ENCODE measurements at regions not wholly inside any gene's neighbourhood (a gene's known extent, or its start where the extent isn't known, plus 50 kb on each side); places are given as distances from the start of the nearest gene placed in this dataset.
A peak's percentile ranks its signal among the peaks of the same experiment; 100 is the strongest.

DNA sequence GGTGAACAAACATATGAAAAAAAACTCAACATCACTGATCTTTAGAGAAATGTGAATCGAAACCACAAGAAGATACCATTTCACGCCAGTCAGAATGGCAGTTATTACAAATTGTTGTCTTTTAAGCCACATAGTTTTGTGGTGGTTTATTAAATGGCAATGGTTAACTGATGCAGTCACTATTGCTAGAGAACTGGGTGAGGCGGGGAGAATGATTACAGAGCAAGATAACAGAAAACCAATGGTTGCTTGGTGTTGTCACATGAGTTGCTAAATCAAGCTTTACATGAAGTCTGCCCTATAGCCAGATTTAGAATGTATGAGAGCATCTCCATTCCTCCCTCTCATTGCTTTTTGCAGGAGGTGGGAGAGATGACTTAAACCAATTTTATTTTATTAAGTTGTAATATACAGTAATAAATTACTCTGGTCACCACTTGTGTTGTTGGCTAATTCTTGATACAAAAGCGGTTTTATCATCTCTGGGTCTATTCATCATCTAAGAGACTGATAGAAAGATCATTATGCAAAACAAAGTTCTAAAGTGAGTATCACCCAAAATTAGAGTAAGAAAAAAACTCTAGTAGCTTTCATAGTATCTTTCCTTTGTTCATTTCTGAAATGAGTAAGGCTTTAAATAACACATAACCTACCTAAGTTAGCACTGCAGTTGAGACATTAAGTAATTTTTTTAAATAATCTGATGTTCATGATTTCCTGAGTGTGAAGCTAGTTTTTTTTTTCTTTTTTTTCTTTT is 859.5 kb downstream of the STIM2 start:
- no peak for TF ChIP-seq CTCF (IDR thresholded peaks at IDR 0.05; ENCODE audit: insufficient read depth, low read length)
- no peak overlapping the region for H3K4me3 ChIP-seq (ENCODE audit: low read depth, low read length)
- DNase-seq (ENCODE audit: low read depth): no peak

DNA sequence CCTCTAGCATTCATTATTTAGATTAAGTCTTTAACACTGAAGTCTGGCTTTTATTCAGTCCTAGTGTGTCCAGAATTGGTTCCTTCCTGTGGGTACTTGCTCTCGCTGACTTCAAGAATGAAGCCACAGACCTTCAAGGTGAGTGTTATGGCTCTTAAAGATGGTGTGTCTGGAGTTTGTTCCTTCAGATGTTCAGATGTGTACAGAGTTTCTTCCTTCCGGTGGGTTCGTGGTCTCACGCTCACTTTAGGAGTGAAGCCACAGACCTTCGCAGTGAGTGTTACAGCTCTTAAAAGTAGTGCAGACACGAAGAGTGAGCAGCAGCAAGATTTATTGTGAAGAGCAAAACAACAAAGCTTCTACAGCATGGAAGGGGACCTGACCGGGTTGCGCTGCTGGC is 860.6 kb downstream of the STIM2 start:
- no peak for DNase-seq (ENCODE audit: low read depth)
- no peak for TF ChIP-seq CTCF (IDR thresholded peaks at IDR 0.05; ENCODE audit: insufficient read depth, low read length)
- no peak overlapping the region for H3K4me3 ChIP-seq (ENCODE audit: low read depth, low read length)

DNA sequence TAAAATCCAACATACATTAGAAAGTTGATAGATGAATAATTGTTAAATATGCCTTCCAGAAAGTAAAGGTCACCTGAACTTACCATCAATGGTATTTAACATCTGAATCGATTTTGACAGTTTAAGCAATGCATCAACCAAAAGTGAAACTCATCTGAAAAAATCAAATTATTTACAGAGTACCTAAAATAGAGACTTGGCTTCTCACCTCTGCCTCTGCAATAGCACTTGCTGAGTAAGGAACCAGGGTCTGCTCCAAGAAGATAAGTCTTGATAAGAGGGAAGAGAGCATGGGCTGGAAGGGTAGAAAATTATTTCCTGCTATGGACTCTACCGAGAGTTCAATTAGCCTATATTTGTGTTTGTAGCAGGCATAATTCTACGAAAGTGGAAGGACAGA is 868.3 kb downstream of the STIM2 start:
- no peak for TF ChIP-seq CTCF (IDR thresholded peaks at IDR 0.05; ENCODE audit: insufficient read depth, low read length)
- DNase-seq (ENCODE audit: low read depth): no peak
- no peak overlapping the region for H3K4me3 ChIP-seq (ENCODE audit: low read depth, low read length)

GRCh38 chr4:27742816-27743215 is 882.2 kb downstream of the STIM2 start:
- TF ChIP-seq CTCF (IDR thresholded peaks at IDR 0.05; ENCODE audit: insufficient read depth, low read length): no peak
- DNase-seq (ENCODE audit: low read depth): no peak

DNA sequence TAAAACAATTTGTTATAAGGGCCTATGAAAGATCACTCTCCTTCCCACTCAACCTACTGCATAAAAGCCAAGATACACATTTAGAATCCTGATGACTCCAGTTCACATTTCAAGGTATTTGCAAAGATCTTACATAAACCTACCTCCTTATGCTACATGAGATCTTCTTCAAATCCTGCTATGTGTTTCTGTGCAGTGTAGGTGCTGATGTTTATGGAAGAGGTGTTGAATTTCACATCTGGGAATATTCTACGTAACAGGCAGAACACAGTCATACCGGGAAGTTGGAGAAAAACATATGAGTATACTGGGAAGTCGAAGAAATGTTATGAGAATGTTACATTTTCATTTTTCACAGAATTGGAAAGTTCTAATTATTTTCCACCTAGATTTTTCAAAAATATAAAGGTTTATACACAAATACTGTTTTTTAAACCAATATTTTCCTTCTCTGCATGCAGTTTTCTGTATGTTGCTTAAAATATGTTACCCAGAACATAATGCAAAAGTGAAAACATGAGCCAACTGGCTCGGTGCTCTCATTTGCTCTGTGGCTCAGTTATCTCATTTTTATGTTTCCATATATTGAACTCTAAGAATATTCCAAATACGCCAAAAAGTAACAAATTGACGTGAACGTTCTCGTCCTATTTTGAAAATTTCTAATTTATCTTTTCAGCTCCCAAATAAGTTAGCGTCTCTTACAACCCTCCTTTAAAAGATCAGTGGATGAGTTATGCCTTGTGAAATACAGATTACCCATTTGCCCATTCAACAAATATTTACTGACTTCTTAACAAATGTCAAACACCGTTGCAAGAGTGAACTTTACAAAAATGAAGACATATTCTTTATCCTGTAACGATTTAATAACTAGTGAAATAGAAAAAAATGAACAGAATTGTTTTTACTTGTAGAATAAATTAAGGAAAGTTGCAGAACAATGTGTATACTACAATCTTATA is 899.3 kb downstream of the STIM2 start:
- DNase-seq (ENCODE audit: low read depth): peak; percentile 1
- H3K4me3 ChIP-seq (ENCODE audit: low read depth, low read length): no peak overlapping the region
- no peak for TF ChIP-seq CTCF (IDR thresholded peaks at IDR 0.05; ENCODE audit: insufficient read depth, low read length)

More at GRCh38 chr4:27742816-27743215, 882.2 kb downstream of the STIM2 start:
- no peak overlapping the region for H3K4me3 ChIP-seq (ENCODE audit: low read depth, low read length)

DNA sequence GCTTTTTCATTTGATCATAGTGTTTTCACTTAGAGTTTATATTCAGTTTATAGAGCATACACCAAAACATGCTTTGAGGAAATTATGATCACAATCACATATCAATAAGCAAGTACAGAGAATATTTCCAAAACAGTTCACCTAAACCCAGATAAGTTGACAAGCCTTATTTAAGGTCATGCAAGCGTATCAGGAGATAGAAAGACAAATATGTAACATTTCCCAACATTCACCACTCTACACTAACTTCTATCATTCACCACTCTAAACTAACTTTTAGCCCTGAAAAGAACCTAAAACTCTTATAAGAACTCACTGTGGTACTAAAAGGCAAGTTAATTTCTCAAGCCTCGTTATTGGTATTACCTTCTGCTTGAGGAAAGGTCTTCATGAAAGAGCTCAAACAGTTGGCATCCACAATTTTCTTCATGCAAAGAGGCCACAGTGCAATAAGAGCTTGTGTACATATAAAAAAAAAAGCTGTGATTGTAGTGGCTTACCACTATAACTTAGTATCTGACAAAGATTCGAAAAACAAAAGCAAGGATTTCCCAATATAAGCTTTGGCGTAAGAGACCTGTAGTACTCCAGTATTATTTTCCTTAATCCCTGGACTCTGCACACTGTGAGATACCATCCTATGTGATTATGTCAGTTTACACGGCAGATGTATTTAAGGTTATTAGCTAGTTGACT is 903.3 kb downstream of the STIM2 start:
- no peak for TF ChIP-seq CTCF (IDR thresholded peaks at IDR 0.05; ENCODE audit: insufficient read depth, low read length)
- no peak overlapping the region for H3K4me3 ChIP-seq (ENCODE audit: low read depth, low read length)
- DNase-seq (ENCODE audit: low read depth): no peak

All from fibroblast of the aortic adventitia (primary cell).